Stimulated activated CD8-positive, alpha-beta memory T cell treated with anti-CD3 and anti-CD28 coated beads, Interleukin-4, amount 100 ng/mL, for 1 hour (primary cell): ENCODE measurements at regions not wholly inside any gene's neighbourhood (a gene's known extent, or its start where the extent isn't known, plus 50 kb on each side); places are given as distances from the start of the nearest gene placed in this dataset.

Experiments used
- DNase-seq, 2 donors: peaks; one replicate each; pipeline ENCODE4 v3.0.0-alpha.2; 2020; ENCODE audit warnings: low read depth in 2 of 2, low spot score in 1 of 2

- DNase-seq, result no peak
These were observed 68.3 kb downstream of the CEBPB start for GRCh38 chr20:50258790-50259483.

GRCh38 chr20:50259705-50260478 lies 69.3 kb downstream of the CEBPB start:
- DNase-seq, result no peak

- no peak for DNase-seq
These were observed 70.0 kb downstream of the CEBPB start for GRCh38 chr20:50260479-50261221.

- no peak for DNase-seq
These were observed 71.0 kb downstream of the CEBPB start for GRCh38 chr20:50261471-50262212.

- no peak for DNase-seq
These were observed 73.2 kb downstream of the CEBPB start for GRCh38 chr20:50263831-50264230.

- no peak for DNase-seq
These were observed 74.0 kb downstream of the CEBPB start for GRCh38 chr20:50264534-50265145.

- no peak for DNase-seq
These were observed 74.8 kb downstream of the CEBPB start for GRCh38 chr20:50265245-50265946.

- DNase-seq, result no peak
These were observed 75.8 kb downstream of the CEBPB start for GRCh38 chr20:50266293-50267040.

GRCh38 chr20:50267041-50267865 lies 76.6 kb downstream of the CEBPB start:
- no peak for DNase-seq

GRCh38 chr20:50267866-50268219 lies 77.2 kb downstream of the CEBPB start:
- DNase-seq, result no peak

- no peak for DNase-seq
These were observed 78.7 kb downstream of the CEBPB start for GRCh38 chr20:50269091-50270033.

GRCh38 chr20:50270034-50270395 lies 79.4 kb downstream of the CEBPB start:
- DNase-seq, result no peak

GRCh38 chr20:50270569-50270968 lies 79.9 kb downstream of the CEBPB start:
- no peak for DNase-seq

GRCh38 chr20:50271176-50271575 lies 80.5 kb downstream of the CEBPB start:
- no peak for DNase-seq

GRCh38 chr20:50271612-50272011 lies 81.0 kb downstream of the CEBPB start:
- DNase-seq, result no peak

- DNase-seq, result no peak
These were observed 81.5 kb downstream of the CEBPB start for GRCh38 chr20:50272030-50272723.
